NAMALWA (cell line): ENCODE measurements at regions not wholly inside any gene's neighbourhood (a gene's known extent, or its start where the extent isn't known, plus 50 kb on each side); places are given as distances from the start of the nearest gene placed in this dataset.

Experiments used
- DNase-seq: peaks from one replicate; pipeline ENCODE4 v3.0.0-alpha.2; 2015; ENCODE audit warnings: low spot score

GRCh38 chr16:55271945-55272513 is 52.0 kb upstream of the IRX6 start:
- no peak for DNase-seq

- no peak for DNase-seq
Observed at GRCh38 chr16:55272744-55273143, 51.3 kb upstream of the IRX6 start.

DNA sequence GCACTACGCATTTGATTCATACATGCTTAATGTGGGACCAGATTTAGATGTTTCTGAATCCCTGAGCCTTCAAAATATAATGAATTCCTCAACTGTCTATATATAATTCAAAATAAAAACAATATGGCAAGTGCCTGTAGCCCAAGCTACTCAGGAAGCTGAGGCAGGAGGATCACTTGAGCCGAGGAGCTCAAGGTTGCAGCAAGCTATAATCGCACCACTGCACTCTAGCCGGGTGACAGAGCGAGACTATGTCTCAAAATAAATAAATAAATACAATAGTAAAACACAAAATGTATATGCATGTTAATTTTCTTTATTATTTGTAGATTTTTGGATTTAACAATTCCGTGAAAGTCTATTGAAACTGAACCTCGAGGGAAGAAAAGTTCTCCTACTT is 50.6 kb upstream of the IRX6 start:
- no peak for DNase-seq

- no peak for DNase-seq
Observed at GRCh38 chr16:55273959-55274358, 50.0 kb upstream of the IRX6 start.
